Endothelial cell of umbilical vein (primary cell): ENCODE measurements at regions not wholly inside any gene's neighbourhood (a gene's known extent, or its start where the extent isn't known, plus 50 kb on each side); places are given as distances from the start of the nearest gene placed in this dataset.

Source experiments
- BruUV-seq: library from RNA; stranded (reverse); fragments of 400-500 nt; replicated peaks from 2 replicates; lab custom pipeline; 2021; lab: Mats Ljungman, UMichigan
- CTCF ChIA-PET: fragments of 300-600, 350-600 bp; sonication (Branson Sonifier 250); formaldehyde crosslinking; loops from one replicate; lab custom pipeline; 2021; ENCODE audit warnings: antibody characterized with exemption, inconsistent platforms; lab: Charles Lee
- POLR2A ChIA-PET: fragments of 300-600, 350-600 bp; sonication (Branson Sonifier 250); formaldehyde crosslinking; loops from one replicate; lab custom pipeline; 2021; ENCODE audit warnings: antibody characterized with exemption, inconsistent platforms; lab: Charles Lee
- DNase-seq: peaks from one replicate; pipeline ENCODE4 v3.0.0-alpha.2; 2011; ENCODE audit warnings: low read depth, low spot score
- FAIRE-seq: peaks from 2 replicates; lab custom pipeline; 2011; peaks lifted over from hg19 to GRCh38; lab: Jason Lieb, UNC
- H2AFZ ChIP-seq: 2 replicates; pipeline ENCODE4 v1.6.0; 2012; ENCODE audit warnings: low read depth, low read length, control low read depth, inconsistent platforms
- H3K27ac ChIP-seq: 2 replicates; pipeline ENCODE4 v1.5.1; 2011; ENCODE audit warnings: low read depth, mild to moderate bottlenecking, control low read depth, low read length, moderate library complexity; ENCODE audit not compliant: insufficient read depth
- H3K27me3 ChIP-seq, 2 experiments: 2 replicates each; pipeline versions ENCODE4 v1.6.0 to v1.6.1; 2011; ENCODE audit warnings: low read length in 2 of 2, mixed read lengths in 1 of 2; ENCODE audit not compliant: control insufficient read depth in 2 of 2, insufficient read depth in 2 of 2
- H3K36me3 ChIP-seq, 2 experiments: 2 replicates in 1 of 2; 3 replicates in 1 of 2; pipeline ENCODE4 v1.5.1; 2011; ENCODE audit warnings: low read length in 2 of 2, mild to moderate bottlenecking in 1 of 2, moderate library complexity in 1 of 2; ENCODE audit not compliant: control insufficient read depth in 2 of 2, insufficient read depth in 2 of 2; ENCODE audit errors: extremely low read depth in 1 of 2
- H3K4me1 ChIP-seq: 3 replicates; pipeline ENCODE4 v1.5.1; 2011; ENCODE audit warnings: mild to moderate bottlenecking, low read length; ENCODE audit not compliant: control insufficient read depth, insufficient read depth; ENCODE audit errors: extremely low read depth
- H3K4me2 ChIP-seq: 2 replicates; pipeline ENCODE4 v1.6.1; 2011; ENCODE audit warnings: low read length, control low read depth, mixed read lengths; ENCODE audit not compliant: insufficient read depth
- H3K4me3 ChIP-seq, 3 experiments: fragments of 200-600 bp in 1 of 3; sonication (generic), shearing (Covaris generic) in 1 of 3; replicated peaks in 1 of 3; 2 replicates each; pipeline ENCODE4 v1.5.1; 2011 to 2016; ENCODE audit warnings: control low read depth in 3 of 3, low read length in 3 of 3, mild to moderate bottlenecking in 2 of 3, inconsistent platforms in 1 of 3, low read depth in 1 of 3, moderate library complexity in 1 of 3; ENCODE audit not compliant: insufficient read depth in 1 of 3
- H3K79me2 ChIP-seq: 2 replicates; pipeline ENCODE4 v1.6.0; 2012; ENCODE audit warnings: low read length, inconsistent platforms; ENCODE audit not compliant: control insufficient read depth, insufficient read depth
- H3K9ac ChIP-seq: replicated peaks from 2 replicates; pipeline ENCODE3; 2011; ENCODE audit warnings: low read length, control low read depth; ENCODE audit not compliant: insufficient read depth; ENCODE audit errors: extremely low read depth
- H3K9me1 ChIP-seq: replicated peaks from 3 replicates; pipeline ENCODE4 v1.6.0; 2011; ENCODE audit warnings: mild to moderate bottlenecking, low read length; ENCODE audit not compliant: control insufficient read depth, insufficient read depth; ENCODE audit errors: extremely low read depth
- H3K9me3 ChIP-seq: replicated peaks from 2 replicates; pipeline ENCODE4 v1.5.1; 2012; ENCODE audit warnings: low read length, inconsistent platforms; ENCODE audit not compliant: control insufficient read depth, insufficient read depth
- H4K20me1 ChIP-seq: replicated peaks from 2 replicates; pipeline ENCODE3; 2011; ENCODE audit warnings: mild to moderate bottlenecking, low read length; ENCODE audit not compliant: control insufficient read depth, insufficient read depth; ENCODE audit errors: extremely low read depth
- CTCF ChIP-seq, 2 donors: IDR thresholded peaks; 1 replicate in 1 of 2; 2 replicates in 1 of 2; pipeline ENCODE4 v1.5.1; 2011; ENCODE audit warnings: low read length in 2 of 2, mild to moderate bottlenecking in 2 of 2, moderate library complexity in 2 of 2, control low read depth in 1 of 2, inconsistent platforms in 1 of 2, low read depth in 1 of 2; ENCODE audit not compliant: insufficient read depth in 1 of 2; ENCODE audit errors: extremely low read depth in 1 of 2
- EZH2 ChIP-seq: IDR thresholded peaks from 2 replicates; pipeline ENCODE4 v1.6.1; 2012; ENCODE audit warnings: borderline replicate concordance, low read depth, mild to moderate bottlenecking, moderate library complexity, low read length, inconsistent platforms; ENCODE audit not compliant: severe bottlenecking
- FOS ChIP-seq: IDR thresholded peaks from 2 replicates; pipeline ENCODE4 v1.6.1; 2011; ENCODE audit warnings: mild to moderate bottlenecking, low read length, moderate library complexity, borderline replicate concordance; ENCODE audit not compliant: insufficient read depth
- GATA2 ChIP-seq: IDR thresholded peaks from 2 replicates; pipeline ENCODE4 v1.7.0; 2011; ENCODE audit warnings: low read depth, mild to moderate bottlenecking, moderate library complexity, mixed read lengths, low read length; ENCODE audit not compliant: insufficient read length, insufficient read depth
- JUN ChIP-seq: IDR thresholded peaks from 2 replicates; pipeline ENCODE4 v1.6.1; 2011; ENCODE audit warnings: borderline replicate concordance, low read depth; ENCODE audit not compliant: insufficient read length, insufficient read depth
- MAX ChIP-seq: IDR thresholded peaks from 2 replicates; pipeline ENCODE4 v1.6.1; 2011; ENCODE audit not compliant: insufficient read depth, insufficient read length
- MYC ChIP-seq: IDR thresholded peaks from one replicate; pipeline ENCODE4 v1.6.1; 2011; ENCODE audit warnings: mild to moderate bottlenecking, low read depth, low read length
- POLR2A ChIP-seq: IDR thresholded peaks from 2 replicates; pipeline ENCODE4 v1.6.1; 2012; ENCODE audit warnings: low read depth, mild to moderate bottlenecking, control low read depth, low read length
- POLR2AphosphoS5 ChIP-seq: IDR thresholded peaks from 2 replicates; pipeline ENCODE4 v1.6.1; 2012; ENCODE audit warnings: low read depth, mild to moderate bottlenecking, control low read depth, low read length, moderate library complexity; ENCODE audit not compliant: insufficient read depth
- dilution Hi-C: fragments of 300-500 bp; cut with MboI; formaldehyde crosslinking; loops from one replicate; pipeline ENCODE4 v1.15.0; 2019; ENCODE audit warnings: low sequenced_read_pairs; ENCODE audit not compliant: extremely low pct_ligation_motif_present
- intact Hi-C: fragments of 100-400 bp; cut with micrococcal nuclease; formaldehyde crosslinking; loops from one replicate; pipeline ENCODE4 v1.10.0; 2022

- TF ChIP-seq GATA2 (no peak), MAX (no peak), POLR2A (no peak), EZH2 (no peak), JUN (no peak), CTCF (IDR thresholded peaks at IDR 0.05; ENCODE audit: extremely low read depth in 1 of 2, insufficient read depth in 1 of 2, low read depth in 1 of 2, low read length in 2 of 2) (no peak)
- FAIRE-seq, result no peak
These were observed 381.2 kb upstream of the LRFN5 start for GRCh38 chr14:41225433-41225832.

GRCh38 chr14:41222581-41222980 is 384.1 kb upstream of the LRFN5 start:
- DNase-seq (no peak), FAIRE-seq (no peak)
- intact Hi-C loops (no loop called here), dilution Hi-C loops (no loop called here)
- H3K9me3 ChIP-seq, result peaks cover 2% of the 10 kb centered on the region
- no peak overlapping the region for H3K9ac ChIP-seq
- H3K79me2 ChIP-seq, result no peaks in the 10 kb centered on the region
- H3K27ac ChIP-seq, result no peak overlapping the region
- H3K9me1 ChIP-seq, result no peaks in the 10 kb centered on the region
- ChIA-PET CTCF (no interaction called here), POLR2A (no interaction called here)
- no peaks in the 10 kb centered on the region for H3K36me3 ChIP-seq
- H3K4me1 ChIP-seq, result no peaks in the 10 kb centered on the region
- H3K27me3 ChIP-seq, result no peaks in the 10 kb centered on the region
- H2AFZ ChIP-seq, result no peak overlapping the region
- no peaks in the 10 kb centered on the region for H4K20me1 ChIP-seq
- H3K4me2 ChIP-seq, result no peak overlapping the region
- BruUV-seq, result no TSS peak
- TF ChIP-seq MYC, result no peak
- TF ChIP-seq EZH2, result no peak
- TF ChIP-seq GATA2, result no peak
- no peak for TF ChIP-seq MAX
- no peak for TF ChIP-seq FOS
- TF ChIP-seq CTCF (IDR thresholded peaks at IDR 0.05; ENCODE audit: extremely low read depth in 1 of 2, insufficient read depth in 1 of 2, low read depth in 1 of 2, low read length in 2 of 2), result no peak
- TF ChIP-seq JUN, result no peak
- TF ChIP-seq POLR2AphosphoS5, result no peak
- TF ChIP-seq POLR2A, result no peak
- no peak overlapping the region for H3K4me3 ChIP-seq

More at GRCh38 chr14:41225433-41225832, 381.2 kb upstream of the LRFN5 start:
- Histone ChIP-seq H3K36me3 (no peaks in the 10 kb centered on the region), H3K4me2 (no peak overlapping the region), H3K9me1 (no peaks in the 10 kb centered on the region), H3K9ac (no peak overlapping the region), H3K27ac (no peak overlapping the region), H3K9me3 (peaks cover 2% of the 10 kb centered on the region), H3K4me3 (no peak overlapping the region), H3K27me3 (no peaks in the 10 kb centered on the region), H2AFZ (no peak overlapping the region), H3K79me2 (no peaks in the 10 kb centered on the region), H3K4me1 (no peaks in the 10 kb centered on the region), H4K20me1 (no peaks in the 10 kb centered on the region)
- no TSS peak for BruUV-seq
- DNase-seq, result no peak
- dilution Hi-C loops (no loop called here), intact Hi-C loops (no loop called here)
- ChIA-PET CTCF (no interaction called here), POLR2A (no interaction called here)
